Heart right ventricle (tissue), 16 donors: ENCODE measurements at regions not wholly inside any gene's neighbourhood (a gene's known extent, or its start where the extent isn't known, plus 50 kb on each side); places are given as distances from the start of the nearest gene placed in this dataset.

ENCODE experiments used
- ATAC-seq, 8 donors: fragments of 200-7000 bp; cut with Tn5 transposase; one replicate each; pipeline ENCODE4 v1.9.1; 2020; ENCODE audit warnings: mild to moderate bottlenecking in 8 of 8, moderate library complexity in 8 of 8, moderate number of reproducible peaks in 1 of 8
- DNase-seq, 2 donors: peaks; one replicate each; pipeline ENCODE4 v3.0.0-alpha.2; 2020
- H3K27ac ChIP-seq, 10 donors: fragments of 200-600 bp; sonication (generic) in 2 of 10; one replicate each; pipeline versions ENCODE4 v1.5.0 to v1.8.0; 2020 to 2022; ENCODE audit warnings: mild to moderate bottlenecking in 3 of 10
- H3K27me3 ChIP-seq, 7 donors: fragments of 200-600 bp; one replicate each; pipeline ENCODE4 v1.8.0; 2021 to 2022; ENCODE audit warnings: mild to moderate bottlenecking in 2 of 7
- H3K36me3 ChIP-seq, 9 donors: fragments of 200-600 bp; sonication (generic) in 1 of 9; one replicate each; pipeline versions ENCODE4 v1.5.0 to v1.8.0; 2020 to 2022; ENCODE audit warnings: mild to moderate bottlenecking in 2 of 9
- H3K4me1 ChIP-seq, 9 donors: fragments of 200-600 bp; sonication (generic) in 1 of 9; one replicate each; pipeline versions ENCODE4 v1.5.0 to v1.8.0; 2020 to 2022; ENCODE audit warnings: mild to moderate bottlenecking in 4 of 9
- H3K4me3 ChIP-seq, 10 donors: fragments of 200-600 bp; sonication (generic) in 2 of 10; one replicate each; pipeline versions ENCODE4 v1.5.0 to v1.8.0; 2020 to 2022; ENCODE audit warnings: mild to moderate bottlenecking in 7 of 10, moderate library complexity in 2 of 10
- H3K9me3 ChIP-seq, 11 donors: fragments of 200-600 bp in 10 of 11; sonication (generic) in 2 of 11; one replicate each; pipeline versions ENCODE4 v1.5.0 to v1.8.0; 2013 to 2022; ENCODE audit warnings: mild to moderate bottlenecking in 2 of 11, control low read depth in 1 of 11, moderate library complexity in 1 of 11
- CTCF ChIP-seq, 9 donors: fragments of 200-600 bp; sonication (generic) in 2 of 9; IDR thresholded peaks; one replicate each; pipeline versions ENCODE4 v1.5.0 to v1.8.0; 2021 to 2022; ENCODE audit warnings: antibody characterized with exemption in 9 of 9, mild to moderate bottlenecking in 5 of 9, moderate library complexity in 1 of 9
- WGBS, 2 donors: extraction: QIAGEN DNeasy Blood & Tissue Kit; methylation state at CpG; one replicate each; pipeline ENCODE4 v1.1.7; 2013; ENCODE audit warnings: inconsistent platforms in 1 of 2; 5-methylcytosine and 5-hydroxymethylcytosine counted together
- intact Hi-C, 10 donors: fragments of 100-400 bp; cut with DNase I; formaldehyde crosslinking; loops; one replicate each; pipeline versions ENCODE4 v1.11.1 to v1.14.2; 2022
- donor health status: Arrhythmogenic right ventricular cardiomyopathy.
- donor health status: ischemic (EF 13 %, LVEDD 7.1; RV severe dilation, severe dysfunction).
- donor health status: healthy with polysubstance abuse.
- donor health status: DM: no; HTN: yes; CAD: no.
- donor health status: DM: no; HTN: no; CAD: no.
- donor health status: ischemic (EF 25% LVEDD 6.9; RV normal size, moderate dysfunction).
- donor health status: ischemic (EF 25% LVEDD 5.7; RV mildly dilated, moderate dysfunction).
- donor health status: healthy.
- donor health status: DM: yes; HTN: yes; CAD: no.
- donor health status: Ischemic cardiomyopathy.
- donor health status: ischemic (EF 35%, LVEDD 5.7; RV mildly dilated, moderate dysfunction).
- donor health status: nonischemic (EF 11% LVEDD 7.7; RV severe dilation, severe dysfunction).
- donor health status: DM: yes; HTN: yes; CAD: no.
- donor health status: PGD.
- donor health status: ischemic (EF 29% LVEDD 5.4; RV normal size, mild dysfunction).
- donor health status: nonischemic (EF 23%, LVEDD 6.1; RV moderate dilation, normal function).

- DNase-seq: no peak
- no peak for ATAC-seq
- no peaks in the 10 kb centered on the region for H3K9me3 ChIP-seq
- H3K4me3 ChIP-seq: no peak overlapping the region
- WGBS, 2 donors: 96 to 100% methylated on average over 1 of the region's 1 CpG
- no peaks in the 10 kb centered on the region for H3K36me3 ChIP-seq
- TF ChIP-seq CTCF (IDR thresholded peaks at IDR 0.05): no peak
- H3K27ac ChIP-seq: no peak overlapping the region
- no peaks in the 10 kb centered on the region for H3K27me3 ChIP-seq
- intact Hi-C loops: no loop called here
- peaks cover 0 to 26% (median 0%) of the 10 kb centered on the region in 9 donors for H3K4me1 ChIP-seq
Observed at GRCh38 chr2:215503381-215503780, 67.5 kb upstream of the FN1 start.

GRCh38 chr2:215500466-215500865, 64.6 kb upstream of the FN1 start:
- intact Hi-C loops: no loop called here
- Histone ChIP-seq H3K4me3 (no peak overlapping the region), H3K36me3 (no peaks in the 10 kb centered on the region), H3K4me1 (peaks cover 0 to 7% (median 0%) of the 10 kb centered on the region in 9 donors), H3K9me3 (no peaks in the 10 kb centered on the region), H3K27ac (no peak overlapping the region), H3K27me3 (no peaks in the 10 kb centered on the region)
- DNase-seq (no peak), ATAC-seq (no peak)
- TF ChIP-seq CTCF (IDR thresholded peaks at IDR 0.05): no peak

GRCh38 chr2:215499331-215499730, 63.5 kb upstream of the FN1 start:
- Histone ChIP-seq H3K4me3 (no peak overlapping the region), H3K4me1 (peaks cover 0 to 1% (median 0%) of the 10 kb centered on the region in 9 donors), H3K27ac (no peak overlapping the region), H3K9me3 (no peaks in the 10 kb centered on the region), H3K27me3 (no peaks in the 10 kb centered on the region), H3K36me3 (no peaks in the 10 kb centered on the region)
- DNase-seq: no peak
- no peak for ATAC-seq
- intact Hi-C loops: no loop called here
- no peak for TF ChIP-seq CTCF (IDR thresholded peaks at IDR 0.05)
- 40 to 42% methylated on average over 2 of the region's 2 CpGs for WGBS, 2 donors

- H3K4me1 ChIP-seq: no peaks in the 10 kb centered on the region
- intact Hi-C loops: no loop called here
- WGBS, 2 donors: 80 to 84% methylated on average over 8 of the region's 8 CpGs
- no peak overlapping the region for H3K4me3 ChIP-seq
- H3K9me3 ChIP-seq: no peaks in the 10 kb centered on the region
- H3K36me3 ChIP-seq: no peaks in the 10 kb centered on the region
- DNase-seq (no peak), ATAC-seq (no peak)
- H3K27ac ChIP-seq: no peak overlapping the region
- no peaks in the 10 kb centered on the region for H3K27me3 ChIP-seq
- no peak for TF ChIP-seq CTCF (IDR thresholded peaks at IDR 0.05)
Observed at GRCh38 chr2:215498431-215498830, 62.6 kb upstream of the FN1 start.

- ATAC-seq (no peak), DNase-seq (no peak)
- no peak overlapping the region for H3K4me3 ChIP-seq
- no peaks in the 10 kb centered on the region for H3K9me3 ChIP-seq
- no peak overlapping the region for H3K27ac ChIP-seq
- intact Hi-C loops: no loop called here
- TF ChIP-seq CTCF (IDR thresholded peaks at IDR 0.05): no peak
- H3K4me1 ChIP-seq: no peaks in the 10 kb centered on the region
- H3K36me3 ChIP-seq: no peaks in the 10 kb centered on the region
- no peaks in the 10 kb centered on the region for H3K27me3 ChIP-seq
Observed at GRCh38 chr2:215493376-215493775, 57.5 kb upstream of the FN1 start.
